HG03457 (cell line): ENCODE measurements at regions not wholly inside any gene's neighbourhood (a gene's known extent, or its start where the extent isn't known, plus 50 kb on each side); places are given as distances from the start of the nearest gene placed in this dataset.
"Not testable (repeated sequence)": the region's sequence is repeated elsewhere in the genome, so short reads cannot be mapped to it uniquely, and the experiment has no call there.

Experiments used
- ATAC-seq: cut with Tn5 transposase; IDR thresholded peaks from one replicate; pipeline ENCODE4 v1.9.1; 2021; ENCODE audit warnings: moderate number of reproducible peaks; ENCODE audit not compliant: unreplicated experiment

DNA sequence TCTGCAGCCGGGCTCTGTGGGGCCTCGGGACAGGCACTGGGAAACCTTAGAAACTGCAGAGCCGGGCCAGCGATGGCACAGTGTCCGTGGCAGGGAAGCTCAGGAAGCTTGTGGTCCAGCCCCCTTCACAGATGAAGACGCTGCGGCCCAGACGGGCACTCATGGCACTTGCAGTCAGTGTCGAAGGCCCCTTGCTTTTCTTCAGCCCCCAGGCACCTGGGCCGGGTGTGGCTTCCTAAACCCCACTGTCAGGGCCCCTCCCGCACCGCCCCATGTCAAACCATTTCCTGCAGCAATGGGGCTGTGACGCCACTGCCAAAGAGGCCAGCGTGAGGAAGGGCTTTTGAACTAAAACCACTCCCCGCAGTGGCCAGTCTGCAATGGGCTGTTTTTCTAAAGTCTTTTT, 164.0 kb downstream of the LAT start:
- no peak for ATAC-seq

- ATAC-seq, result no peak
Observed at GRCh38 chr16:29148131-29148691, 163.4 kb downstream of the LAT start.

GRCh38 chr16:29147710-29148109, 162.9 kb downstream of the LAT start:
- ATAC-seq, result not testable (repeated sequence)

DNA sequence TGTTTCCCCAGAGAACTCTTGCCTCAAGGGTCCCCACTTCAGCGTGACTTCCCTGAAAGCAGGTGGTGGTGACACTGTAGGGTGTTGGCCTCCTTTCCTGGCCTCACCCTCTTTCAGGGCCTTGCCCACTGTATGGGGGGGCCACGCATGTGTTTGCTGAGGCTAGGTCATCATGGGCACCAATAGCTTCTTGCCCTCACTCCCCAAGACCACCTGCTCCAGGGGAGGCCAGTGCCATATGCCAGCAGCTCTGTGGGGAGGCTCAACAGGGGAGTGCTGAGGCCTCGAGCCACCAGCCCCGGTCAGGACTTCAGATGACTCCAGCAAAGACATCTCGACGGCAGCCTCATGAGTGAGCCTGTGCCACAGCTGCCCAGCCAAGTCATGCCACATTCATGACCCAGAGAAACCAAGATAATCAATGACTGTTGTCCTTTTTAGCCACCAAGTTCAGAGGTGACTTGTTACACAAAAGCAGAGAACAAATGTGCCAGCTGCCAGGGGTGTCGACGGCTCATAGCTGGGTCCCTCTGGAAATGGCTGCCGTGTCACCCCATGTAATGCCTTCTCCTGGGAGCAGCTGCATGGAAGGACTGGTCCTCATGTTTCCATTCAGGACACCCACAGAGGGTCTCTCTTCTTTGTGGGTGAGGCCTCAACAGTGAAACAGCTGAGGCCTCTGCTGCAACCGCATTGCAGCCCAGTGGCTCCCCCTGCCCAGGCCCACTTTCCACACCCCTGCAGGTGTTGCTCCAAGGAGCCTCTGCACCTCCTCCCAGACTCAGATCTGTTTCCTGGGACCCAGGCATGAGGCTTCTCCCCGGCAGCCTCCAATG, 162.2 kb downstream of the LAT start:
- ATAC-seq, result not testable (repeated sequence)

- no peak for ATAC-seq
Observed at GRCh38 chr16:29146266-29146665, 161.4 kb downstream of the LAT start.

DNA sequence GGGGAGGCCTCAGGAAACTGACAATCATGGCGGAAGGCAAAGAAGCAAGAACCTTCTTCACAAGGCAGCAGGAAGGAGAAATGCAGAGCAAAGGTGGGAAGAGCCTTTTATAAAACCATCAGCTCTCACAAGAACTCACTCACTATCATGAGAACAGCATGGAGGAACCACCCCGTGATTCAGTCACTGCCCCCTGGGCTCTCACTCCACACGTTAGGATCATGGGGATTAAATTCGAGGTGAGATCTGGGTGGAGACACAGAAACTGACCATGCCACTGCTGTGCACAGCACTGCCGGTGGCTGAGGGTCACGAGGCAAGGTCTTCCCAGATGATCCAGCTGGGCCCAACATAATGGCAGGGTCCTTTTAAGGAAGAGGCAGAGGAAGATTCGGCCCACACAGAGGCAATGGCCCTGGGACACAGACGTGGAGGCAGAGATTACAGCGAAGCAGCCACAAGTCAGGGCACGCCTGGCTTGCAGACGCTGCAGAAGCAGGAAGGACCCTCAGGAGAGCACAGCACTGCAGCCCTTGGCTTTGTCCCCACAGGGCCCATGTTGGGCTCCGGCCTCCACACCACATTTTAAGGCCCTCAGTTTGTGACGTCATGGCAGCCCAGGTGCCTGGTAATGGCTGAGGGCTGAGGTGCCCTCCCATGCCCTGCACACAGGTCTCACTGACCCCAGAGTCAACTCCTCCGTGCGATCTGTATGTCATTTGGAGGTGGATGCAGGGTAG, 160.8 kb downstream of the LAT start:
- not testable (repeated sequence) for ATAC-seq

GRCh38 chr16:29145086-29145485, 160.2 kb downstream of the LAT start:
- not testable (repeated sequence) for ATAC-seq

- ATAC-seq, result not testable (repeated sequence)
Observed at GRCh38 chr16:29144669-29145062, 159.8 kb downstream of the LAT start.

DNA sequence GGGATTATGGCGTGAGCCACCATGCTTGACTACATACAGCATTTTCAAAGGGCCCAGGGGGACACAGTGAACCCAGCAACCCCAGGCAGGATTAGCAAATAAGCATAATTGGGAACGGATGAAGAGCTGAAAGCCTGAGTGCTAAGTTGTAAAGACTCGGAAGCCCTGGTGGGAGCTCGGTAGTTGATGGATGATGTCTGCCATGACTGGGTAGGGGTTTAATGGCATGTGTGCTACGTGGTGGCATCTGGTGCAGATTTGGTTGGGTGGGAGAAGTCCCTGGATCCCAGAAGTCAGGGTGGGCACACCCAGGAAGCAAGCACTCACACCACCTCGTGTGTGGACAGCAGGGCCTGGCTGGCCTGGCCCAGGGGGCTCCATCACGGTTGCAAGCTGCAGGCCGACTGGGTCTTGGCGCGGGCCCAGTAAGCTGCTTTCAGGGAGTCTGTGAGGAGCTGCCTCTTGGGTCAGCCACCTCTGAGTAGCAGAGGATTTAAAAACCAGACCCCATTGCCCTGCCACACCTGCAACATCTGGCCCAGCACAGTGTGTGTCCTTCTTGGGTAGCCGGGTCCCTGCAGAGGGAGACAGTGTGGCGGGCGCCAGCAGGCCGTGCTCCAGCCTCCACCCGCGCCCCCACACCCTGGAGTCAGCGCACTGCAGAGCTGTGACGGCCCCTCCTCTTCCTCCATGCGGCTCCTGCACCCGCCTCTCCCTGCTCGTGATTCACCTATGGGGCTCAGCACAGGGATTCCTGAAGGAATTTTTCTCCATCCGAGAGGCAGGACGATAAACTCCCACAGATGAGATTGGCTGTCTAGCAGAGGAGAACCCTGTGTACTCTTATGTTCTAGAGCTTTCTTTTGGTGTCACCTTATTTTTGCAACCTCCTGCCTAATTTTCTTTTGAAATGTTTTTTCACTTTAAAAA, 159.2 kb downstream of the LAT start:
- not testable (repeated sequence) for ATAC-seq

DNA sequence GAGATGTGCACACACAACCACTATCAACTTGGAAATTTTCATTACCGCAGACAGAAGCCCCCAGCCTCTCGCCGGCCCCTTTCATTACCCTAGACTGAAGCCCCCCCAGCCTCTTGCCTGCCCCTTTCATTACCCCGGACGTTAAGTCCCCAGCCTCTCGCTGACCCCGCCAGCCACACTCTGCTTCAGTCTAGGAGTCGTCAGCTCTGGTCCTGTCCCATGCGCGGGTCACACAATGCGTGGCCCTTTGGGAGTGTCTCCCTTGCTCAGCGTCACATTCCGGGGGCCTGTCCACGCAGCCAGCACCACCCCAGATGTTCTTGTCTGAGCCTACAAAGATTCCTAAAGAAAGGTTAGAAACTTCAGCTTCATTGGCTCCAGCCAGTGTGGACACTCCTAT, 157.7 kb downstream of the LAT start:
- ATAC-seq, result not testable (repeated sequence)

DNA sequence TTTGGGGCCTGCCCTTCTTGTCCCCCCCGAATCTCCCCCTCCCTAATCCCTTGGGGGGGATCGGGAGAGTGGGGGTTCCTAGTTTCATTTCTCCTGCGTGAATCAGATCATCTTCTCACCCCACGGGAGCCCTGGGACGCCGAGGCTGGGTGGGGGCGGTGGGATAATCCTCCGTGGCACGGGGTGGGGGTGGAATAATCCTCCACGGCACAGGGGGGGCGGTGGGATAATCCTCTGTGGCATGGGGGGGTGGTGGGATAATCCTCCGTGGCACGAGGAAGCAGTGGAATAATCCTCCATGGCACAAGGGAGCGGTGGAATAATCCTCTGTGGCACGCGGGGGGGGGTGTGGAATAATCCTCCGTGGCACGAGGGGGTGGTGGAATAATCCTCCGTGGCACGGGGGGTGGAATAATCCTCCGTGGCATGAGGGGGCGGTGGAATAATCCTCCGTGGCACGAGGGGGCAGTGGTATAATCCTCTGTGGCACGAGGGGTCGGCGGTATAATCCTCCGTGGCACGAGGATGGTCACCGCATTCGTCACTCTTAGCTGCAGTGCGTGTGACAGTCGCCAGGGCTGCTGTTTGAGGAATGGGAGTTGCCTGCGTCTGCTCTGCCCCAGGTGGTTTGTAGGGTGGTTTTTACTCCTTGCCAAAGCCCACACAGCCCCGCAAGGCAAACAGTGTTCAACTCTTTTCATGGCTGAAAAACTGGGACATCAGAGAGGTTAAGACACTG, 156.9 kb downstream of the LAT start:
- no peak for ATAC-seq

- not testable (repeated sequence) for ATAC-seq
Observed at GRCh38 chr16:29141121-29141520, 156.3 kb downstream of the LAT start.

GRCh38 chr16:29139901-29140855, 155.3 kb downstream of the LAT start:
- not testable (repeated sequence) for ATAC-seq

DNA sequence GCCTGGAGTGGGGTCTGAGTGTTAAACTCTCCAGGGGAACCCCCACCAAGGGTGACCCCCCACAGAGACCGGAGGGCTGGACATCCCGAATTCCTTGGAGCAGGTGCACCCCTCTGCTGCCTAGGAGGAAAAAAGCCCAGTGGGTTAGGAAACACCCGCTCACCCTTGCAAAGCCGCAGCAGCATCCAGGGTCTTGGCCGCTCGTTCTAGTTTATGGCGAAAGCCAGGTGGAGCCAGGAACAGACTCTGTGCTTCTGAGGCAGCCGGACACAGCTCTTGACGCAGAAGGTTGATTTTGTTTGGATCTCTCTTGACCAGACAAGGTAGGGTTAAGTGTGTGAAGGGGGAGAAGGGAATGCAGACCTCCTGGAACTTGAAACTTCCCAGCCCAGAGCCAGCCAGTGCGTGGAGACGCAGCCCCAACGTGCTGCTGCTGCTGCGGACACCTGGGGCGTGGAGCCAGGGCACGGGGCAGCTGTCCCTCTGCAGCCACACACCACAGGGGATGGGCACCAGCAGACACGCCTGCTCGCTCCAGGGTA, 154.5 kb downstream of the LAT start:
- no peak for ATAC-seq

DNA sequence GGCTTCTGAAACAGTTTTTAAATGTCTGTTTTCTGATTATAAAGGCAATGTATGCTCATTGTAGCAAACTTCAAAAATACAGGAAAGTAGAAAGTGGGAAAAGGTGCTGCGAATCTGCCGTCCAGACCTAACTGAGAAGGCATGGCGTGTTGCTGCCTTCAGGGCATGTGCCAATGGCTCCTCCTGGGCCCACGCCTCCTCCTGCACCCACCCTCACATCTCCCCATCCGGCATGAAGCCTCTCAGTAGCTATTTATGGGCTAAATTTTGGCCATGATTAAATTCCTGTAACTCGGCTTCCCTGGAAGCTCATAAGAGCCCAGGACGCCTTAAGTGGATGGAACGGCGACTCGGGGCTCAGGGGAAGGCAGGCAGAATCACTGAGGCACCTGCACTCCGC, 153.8 kb downstream of the LAT start:
- not testable (repeated sequence) for ATAC-seq

DNA sequence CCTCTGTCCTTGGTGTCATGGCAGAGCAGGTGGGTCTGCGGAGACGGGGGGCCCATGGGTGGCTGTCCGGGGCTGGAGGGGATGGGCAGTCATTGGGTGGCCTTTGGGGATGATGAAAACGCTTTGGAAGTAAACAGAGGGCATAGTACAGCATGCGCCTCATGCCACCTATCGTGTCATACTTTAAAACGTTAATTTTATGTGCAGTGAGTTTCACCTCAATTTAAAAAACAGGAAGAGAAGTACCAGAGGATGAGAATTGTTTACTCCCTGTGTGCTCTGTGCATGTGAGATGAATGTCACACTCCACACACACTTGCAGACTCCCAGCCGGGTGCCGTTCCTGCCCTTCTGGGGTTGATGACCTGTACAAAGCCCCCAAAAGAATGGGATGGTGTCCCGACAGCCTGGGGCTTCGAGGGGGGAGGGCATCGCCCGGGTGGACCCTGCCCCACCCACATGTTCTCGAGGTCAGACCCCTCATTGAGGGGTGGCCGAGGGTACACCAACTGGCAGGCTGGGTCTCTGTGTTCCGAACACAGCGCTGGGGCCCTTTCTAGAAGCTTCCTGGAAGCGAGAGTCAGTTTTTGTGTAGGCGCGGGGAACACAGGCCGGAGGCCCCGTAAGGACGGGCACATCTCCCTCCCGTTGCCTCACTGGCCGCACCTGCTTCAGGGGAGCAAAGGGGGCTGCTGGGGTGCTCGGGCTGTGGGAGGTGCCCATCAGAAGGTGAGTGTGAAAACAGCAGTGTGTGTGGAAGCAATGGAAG, 153.2 kb downstream of the LAT start:
- ATAC-seq, result not testable (repeated sequence)

DNA sequence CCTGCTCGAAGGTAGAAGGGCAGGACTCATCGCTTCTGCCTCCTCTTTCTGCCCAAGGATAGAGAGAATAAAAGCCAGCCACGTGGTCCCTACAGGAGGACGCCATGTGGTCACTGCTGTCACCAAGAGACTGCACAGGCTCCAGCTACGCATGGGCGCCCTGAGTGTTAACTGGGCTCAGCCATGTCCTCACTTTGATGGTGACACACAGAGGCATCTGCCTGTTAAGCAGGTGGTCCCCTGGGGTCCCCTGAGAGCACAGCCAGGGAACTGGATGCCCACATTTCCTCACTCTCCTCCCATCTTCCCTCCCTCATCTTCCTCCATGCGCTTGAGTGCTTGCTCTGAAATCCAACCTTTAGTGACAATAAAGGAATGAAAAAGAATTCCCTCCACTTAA, 152.6 kb downstream of the LAT start:
- not testable (repeated sequence) for ATAC-seq

- ATAC-seq, result not testable (repeated sequence)
Observed at GRCh38 chr16:29136916-29137315, 152.1 kb downstream of the LAT start.
